Body of pancreas (tissue), 4 donors: ENCODE measurements at regions not wholly inside any gene's neighbourhood (a gene's known extent, or its start where the extent isn't known, plus 50 kb on each side); places are given as distances from the start of the nearest gene placed in this dataset.

Source experiments
- ATAC-seq: fragments of 150-250 bp; one replicate; pipeline ENCODE4 v1.9.1; 2016
- DNase-seq, 4 donors: peaks; one replicate each; pipeline ENCODE4 v3.0.0-alpha.2; 2019
- H3K27ac ChIP-seq, 4 donors: fragments of 200-600 bp; sonication (generic); 1 replicate in 3 of 4; 2 replicates in 1 of 4; pipeline versions ENCODE4 v1.5.1 to v1.6.1; 2016 to 2019; ENCODE audit warnings: mild to moderate bottlenecking in 1 of 4, mixed read lengths in 1 of 4, moderate library complexity in 1 of 4
- H3K27me3 ChIP-seq, 2 donors: fragments of 200-600 bp; sonication (generic); one replicate each; pipeline ENCODE4 v1.6.0; 2016; ENCODE audit warnings: mild to moderate bottlenecking in 1 of 2
- H3K36me3 ChIP-seq, 2 donors: fragments of 200-600 bp; sonication (generic); replicated peaks in 1 of 2; 2 replicates each; pipeline ENCODE4 v1.5.1; 2016; ENCODE audit warnings: low read depth in 2 of 2; ENCODE audit not compliant: insufficient read depth in 1 of 2
- H3K4me1 ChIP-seq: fragments of 200-600 bp; sonication (generic); one replicate; pipeline ENCODE4 v1.6.0; 2016
- H3K4me3 ChIP-seq, 2 donors: fragments of 200-600 bp; sonication (generic); 1 replicate in 1 of 2; 2 replicates in 1 of 2; pipeline ENCODE4 v1.5.1; 2016 to 2019
- H3K9me3 ChIP-seq, 3 donors: fragments of 200-600 bp; sonication (generic); 1 replicate in 2 of 3; 2 replicates in 1 of 3; pipeline ENCODE4 v1.5.1; 2016
- POLR2A ChIP-seq, 3 donors: fragments of 450-650 bp; IDR thresholded peaks; one replicate each; pipeline ENCODE4 v1.6.1; 2016; ENCODE audit warnings: antibody characterized with exemption in 3 of 3, mild to moderate bottlenecking in 2 of 3
- WGBS, 2 donors: methylation state at CpG; one replicate each; pipeline ENCODE4 v1.1.5; 2017; 5-methylcytosine and 5-hydroxymethylcytosine counted together
- intact Hi-C: fragments of 100-400 bp; cut with DNase I; formaldehyde crosslinking; loops from one replicate; pipeline ENCODE4 v1.15.1; 2023
- TF ChIP-seq, protein P1 (sequence below), 7 experiments: fragments of 450-650 bp in 4 of 7; fragments of 200-600 bp in 3 of 7; sonication (generic) in 3 of 7; IDR thresholded peaks; one replicate each; pipeline ENCODE4 v1.5.1; 2016 to 2019; ENCODE audit warnings: antibody characterized with exemption in 7 of 7

DNA sequence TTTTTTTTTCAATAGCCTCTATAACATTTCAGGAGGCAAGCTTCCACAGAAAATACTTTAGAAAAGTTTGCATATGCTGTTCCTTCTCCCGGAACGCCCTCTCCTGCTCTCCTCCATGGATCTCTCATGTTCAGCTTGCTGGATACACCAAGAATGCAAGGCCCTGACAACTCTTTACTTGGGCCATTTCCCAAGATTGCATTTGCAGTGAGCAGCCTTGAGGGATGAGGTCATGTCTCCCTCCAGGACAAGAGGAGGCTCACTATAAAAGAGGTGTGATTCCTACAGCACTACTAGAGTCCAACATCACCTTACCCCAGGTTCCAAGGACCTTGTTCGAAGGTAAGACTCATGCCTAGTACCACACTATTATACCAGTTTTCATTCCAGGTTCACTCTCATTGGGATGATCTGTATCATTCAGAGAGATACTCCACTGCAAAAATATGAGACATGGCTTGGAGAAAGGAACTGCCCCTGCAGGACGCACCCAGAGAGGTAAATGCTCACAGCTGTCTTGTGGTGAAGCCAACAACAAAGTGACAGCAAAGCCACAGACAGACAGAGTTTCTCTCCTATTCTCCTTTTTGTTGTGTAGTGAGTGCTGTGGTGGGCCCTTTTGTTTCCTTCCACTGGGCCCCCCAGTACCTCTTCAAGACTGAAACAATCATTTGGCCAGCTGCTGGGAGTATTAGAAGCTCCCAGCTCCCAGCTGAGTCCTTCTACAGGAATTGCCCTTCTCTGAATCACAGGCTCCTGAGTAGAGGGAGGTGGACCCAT lies 151.7 kb upstream of the ZNF366 start:
- Histone ChIP-seq H3K4me3 (no peak overlapping the region), H3K27ac (no peak overlapping the region), H3K4me1 (no peaks in the 10 kb centered on the region), H3K9me3 (no peaks in the 10 kb centered on the region), H3K36me3 (no peaks in the 10 kb centered on the region), H3K27me3 (no peaks in the 10 kb centered on the region)
- DNase-seq (no peak), ATAC-seq (no peak)
- intact Hi-C loops = no loop called here
- TF ChIP-seq, protein P1, sequence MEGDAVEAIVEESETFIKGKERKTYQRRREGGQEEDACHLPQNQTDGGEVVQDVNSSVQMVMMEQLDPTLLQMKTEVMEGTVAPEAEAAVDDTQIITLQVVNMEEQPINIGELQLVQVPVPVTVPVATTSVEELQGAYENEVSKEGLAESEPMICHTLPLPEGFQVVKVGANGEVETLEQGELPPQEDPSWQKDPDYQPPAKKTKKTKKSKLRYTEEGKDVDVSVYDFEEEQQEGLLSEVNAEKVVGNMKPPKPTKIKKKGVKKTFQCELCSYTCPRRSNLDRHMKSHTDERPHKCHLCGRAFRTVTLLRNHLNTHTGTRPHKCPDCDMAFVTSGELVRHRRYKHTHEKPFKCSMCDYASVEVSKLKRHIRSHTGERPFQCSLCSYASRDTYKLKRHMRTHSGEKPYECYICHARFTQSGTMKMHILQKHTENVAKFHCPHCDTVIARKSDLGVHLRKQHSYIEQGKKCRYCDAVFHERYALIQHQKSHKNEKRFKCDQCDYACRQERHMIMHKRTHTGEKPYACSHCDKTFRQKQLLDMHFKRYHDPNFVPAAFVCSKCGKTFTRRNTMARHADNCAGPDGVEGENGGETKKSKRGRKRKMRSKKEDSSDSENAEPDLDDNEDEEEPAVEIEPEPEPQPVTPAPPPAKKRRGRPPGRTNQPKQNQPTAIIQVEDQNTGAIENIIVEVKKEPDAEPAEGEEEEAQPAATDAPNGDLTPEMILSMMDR (IDR thresholded peaks at IDR 0.05) = no peak
- no peak for TF ChIP-seq POLR2A (IDR thresholded peaks at IDR 0.05)
- 87 to 88% methylated on average over 4 of the region's 4 CpGs for WGBS, 2 donors

DNA sequence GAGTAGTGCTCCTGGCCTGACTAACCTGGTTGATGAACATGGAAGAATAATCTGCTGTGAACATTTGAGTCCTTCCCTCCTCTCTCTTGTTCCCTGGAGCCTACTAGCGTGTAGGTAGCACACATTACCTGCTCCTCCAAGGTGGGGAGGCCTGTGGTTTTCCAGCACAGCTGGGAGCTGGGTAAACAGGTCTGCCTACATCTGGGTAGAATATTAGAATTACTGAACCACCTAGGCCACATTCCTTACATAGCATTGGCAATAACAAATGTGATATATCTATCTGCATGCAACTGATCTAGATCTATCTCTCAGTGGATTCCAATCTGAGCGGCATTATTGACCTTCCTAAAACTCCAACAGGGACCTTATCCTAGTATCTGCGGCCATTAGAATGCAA lies 151.0 kb upstream of the ZNF366 start:
- Histone ChIP-seq H3K27me3 (no peaks in the 10 kb centered on the region), H3K4me3 (no peak overlapping the region), H3K27ac (no peak overlapping the region), H3K9me3 (no peaks in the 10 kb centered on the region), H3K4me1 (no peaks in the 10 kb centered on the region), H3K36me3 (no peaks in the 10 kb centered on the region)
- intact Hi-C loops = no loop called here
- no peak for ATAC-seq
- no peak for TF ChIP-seq POLR2A (IDR thresholded peaks at IDR 0.05)
- TF ChIP-seq, protein P1 (IDR thresholded peaks at IDR 0.05) = no peak
- DNase-seq = no peak
- 82 to 92% methylated on average over 3 of the region's 3 CpGs for WGBS, 2 donors

DNA sequence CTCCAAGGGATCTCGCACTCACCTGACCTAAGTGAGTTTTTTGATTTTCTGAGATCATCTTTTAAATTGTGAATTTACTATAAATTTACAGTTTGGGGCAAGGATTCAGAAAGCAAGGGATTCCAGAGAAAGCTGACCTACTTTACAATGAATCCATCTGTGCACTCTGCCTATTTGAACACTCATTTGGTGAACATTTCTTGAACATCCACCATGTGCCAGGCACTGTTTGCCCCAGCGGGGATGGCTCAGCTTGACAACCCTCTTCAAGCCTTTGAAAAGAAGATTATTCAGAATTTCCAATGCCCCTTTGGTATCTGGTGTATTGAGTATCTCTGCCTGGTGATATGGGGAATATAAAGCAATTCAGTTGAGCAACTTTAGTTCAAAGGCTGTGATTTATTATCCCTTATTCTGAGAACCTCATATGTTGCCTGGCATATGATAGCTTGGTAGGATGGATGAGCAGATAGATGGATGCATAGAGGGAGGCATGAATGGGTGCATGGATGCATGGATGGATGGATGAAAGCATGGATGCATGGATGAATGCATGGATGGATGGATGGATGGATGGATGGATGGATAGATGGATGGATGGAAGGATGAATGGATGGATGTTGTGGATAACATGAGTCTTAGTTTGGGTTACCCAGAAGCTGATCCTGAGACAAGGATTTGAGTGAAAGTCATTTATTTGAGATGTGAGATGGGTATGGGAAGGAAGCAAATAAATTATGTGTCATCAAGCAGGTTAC lies 149.7 kb upstream of the ZNF366 start:
- Histone ChIP-seq H3K9me3 (no peaks in the 10 kb centered on the region), H3K4me1 (no peaks in the 10 kb centered on the region), H3K4me3 (no peak overlapping the region), H3K27me3 (no peaks in the 10 kb centered on the region), H3K36me3 (no peaks in the 10 kb centered on the region), H3K27ac (no peak overlapping the region)
- TF ChIP-seq, protein P1 (IDR thresholded peaks at IDR 0.05) = no peak
- TF ChIP-seq POLR2A (IDR thresholded peaks at IDR 0.05) = no peak
- intact Hi-C loops = no loop called here
- WGBS, 2 donors = 80 to 81% methylated on average over 2 of the region's 2 CpGs
- DNase-seq (no peak), ATAC-seq (no peak)

DNA sequence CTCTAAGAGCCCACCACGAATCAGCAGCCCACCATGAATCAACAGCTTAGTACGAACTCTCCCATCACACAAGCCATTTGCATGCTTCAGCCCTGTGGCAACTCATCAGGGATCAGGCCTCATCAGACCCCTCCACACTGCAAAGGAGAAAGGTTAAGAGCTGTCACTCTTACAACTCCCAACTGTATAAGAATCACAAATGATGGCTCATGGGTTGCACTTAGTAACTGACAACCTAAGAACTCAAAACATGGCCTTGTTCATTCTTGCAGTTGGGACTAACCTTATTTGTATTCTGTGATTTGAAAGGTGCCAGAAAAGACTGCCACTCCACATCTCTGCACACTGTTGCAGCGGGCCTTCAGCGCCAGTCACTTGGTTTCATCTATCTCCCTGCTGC lies 149.1 kb upstream of the ZNF366 start:
- Histone ChIP-seq H3K27me3 (no peaks in the 10 kb centered on the region), H3K36me3 (no peaks in the 10 kb centered on the region), H3K4me3 (no peak overlapping the region), H3K4me1 (no peaks in the 10 kb centered on the region), H3K9me3 (no peaks in the 10 kb centered on the region), H3K27ac (no peak overlapping the region)
- no peak for TF ChIP-seq POLR2A (IDR thresholded peaks at IDR 0.05)
- TF ChIP-seq, protein P1 (IDR thresholded peaks at IDR 0.05) = no peak
- DNase-seq = no peak
- intact Hi-C loops = no loop called here
- no peak for ATAC-seq
- WGBS, 2 donors = 81 to 82% methylated on average over 4 of the region's 4 CpGs
